ENCODE measurements at regions not wholly inside any gene's neighbourhood (a gene's known extent, or its start where the extent isn't known, plus 50 kb on each side); places are given as distances from the start of the nearest gene placed in this dataset.
A peak's percentile ranks its signal among the peaks of the same experiment; 100 is the strongest.

- peak; percentile 83 for DNase-seq
These were observed 130.8 kb upstream of the STC2 start for GRCh38 chr5:173458828-173459609.

GRCh38 chr5:173457482-173457881 is 129.3 kb upstream of the STC2 start:
- no peak for DNase-seq

- DNase-seq: peak; percentile 47
These were observed 128.5 kb upstream of the STC2 start for GRCh38 chr5:173456751-173457171.

- DNase-seq: no peak
These were observed 128.0 kb upstream of the STC2 start for GRCh38 chr5:173456181-173456580.

DNA sequence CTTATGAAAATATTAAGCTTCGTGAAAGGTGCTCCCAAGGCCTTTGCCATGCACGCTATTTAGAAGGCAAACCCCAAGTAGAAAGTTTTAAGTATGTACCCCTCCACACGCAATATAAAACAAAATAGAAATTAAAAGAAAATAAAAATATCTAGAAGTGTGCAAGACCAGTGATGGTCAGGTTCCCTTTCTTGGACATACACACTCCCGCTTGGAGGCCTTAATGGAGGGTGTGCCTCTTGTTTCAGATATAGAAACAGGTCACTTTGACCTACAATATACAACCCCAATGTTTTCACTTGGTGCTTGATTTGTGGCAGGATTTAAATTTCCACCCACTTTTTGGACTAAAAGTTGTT is 127.4 kb upstream of the STC2 start:
- DNase-seq: no peak

GRCh38 chr5:173454736-173455598 is 126.8 kb upstream of the STC2 start:
- peak; percentile 100 for DNase-seq

DNA sequence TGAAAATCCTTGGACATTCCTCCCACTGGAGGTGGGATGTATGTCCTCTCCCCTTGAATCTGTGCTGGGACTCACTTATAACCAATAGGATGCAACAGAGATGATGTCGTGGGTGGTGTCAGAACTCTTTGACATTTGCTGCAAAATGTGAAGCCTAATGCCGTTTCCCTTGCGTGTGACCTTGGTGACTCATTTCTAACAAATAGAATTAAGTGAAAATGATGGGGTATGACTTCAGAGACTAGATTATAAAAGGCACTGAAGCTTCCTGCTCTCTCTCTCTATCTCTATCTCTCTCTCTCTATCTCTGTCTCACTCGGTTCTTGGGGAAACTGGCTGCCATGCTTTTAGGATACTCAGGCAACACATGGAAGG is 126.1 kb upstream of the STC2 start:
- DNase-seq: peak; percentile 90

DNA sequence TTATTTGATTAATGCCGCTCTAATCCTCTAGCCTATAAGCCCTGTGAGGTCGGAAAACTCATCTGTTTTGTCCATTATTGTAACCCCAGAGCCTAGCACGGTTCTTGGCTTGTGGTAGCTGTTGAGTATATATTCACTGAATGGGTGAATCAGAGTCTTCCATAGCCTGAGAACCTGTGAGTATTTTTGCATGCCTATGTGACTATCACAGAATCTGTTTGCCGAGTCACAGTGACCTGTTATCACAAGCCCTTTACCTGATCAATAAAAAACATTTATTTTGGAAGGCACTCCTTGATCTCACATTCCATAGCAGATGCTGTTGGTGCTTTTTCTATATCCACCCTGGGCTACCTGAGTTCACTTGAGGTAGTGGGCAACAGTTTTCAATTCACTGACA is 125.0 kb upstream of the STC2 start:
- DNase-seq: peak; percentile 17

GRCh38 chr5:173452119-173452905 is 124.1 kb upstream of the STC2 start:
- DNase-seq: peak; percentile 67

DNA sequence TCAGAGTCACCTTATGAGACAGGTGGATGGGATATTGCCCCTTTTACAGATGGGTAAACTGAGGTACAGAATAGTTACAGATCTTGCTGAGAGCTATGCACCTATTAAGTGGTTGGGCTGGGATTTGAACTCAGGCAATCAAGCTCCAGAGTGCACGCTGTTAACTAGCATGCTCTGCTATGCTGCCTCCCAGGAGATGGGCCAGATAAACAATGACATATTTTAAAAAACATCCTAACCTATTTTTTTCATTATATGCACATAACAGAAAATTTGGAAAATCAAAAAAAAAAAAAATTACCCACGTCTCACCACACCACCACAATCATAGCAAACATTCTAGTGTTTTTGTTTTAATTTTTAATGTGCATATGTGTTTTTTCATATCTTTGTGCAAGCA is 123.4 kb upstream of the STC2 start:
- DNase-seq: no peak

GRCh38 chr5:173451031-173451430 is 122.8 kb upstream of the STC2 start:
- DNase-seq: peak; percentile 30

DNA sequence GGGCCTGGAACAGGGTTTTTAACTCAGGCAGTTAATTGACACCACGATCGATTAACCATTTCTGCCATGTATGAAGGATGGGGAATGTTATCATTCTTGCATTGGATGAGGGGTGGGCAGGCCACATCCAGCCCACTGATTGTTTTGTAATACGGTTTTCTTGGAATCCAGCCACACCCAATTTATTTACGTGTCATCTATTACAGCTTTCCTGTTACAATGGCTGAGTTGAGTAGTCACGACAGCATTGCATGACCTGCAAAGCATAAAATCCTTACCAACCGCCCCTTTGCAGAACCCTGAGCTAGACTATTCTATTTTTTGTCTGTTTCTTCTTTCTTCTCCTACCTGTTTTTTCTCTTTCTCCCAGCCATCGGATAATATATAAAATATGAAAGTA is 122.0 kb upstream of the STC2 start:
- DNase-seq: no peak

DNA sequence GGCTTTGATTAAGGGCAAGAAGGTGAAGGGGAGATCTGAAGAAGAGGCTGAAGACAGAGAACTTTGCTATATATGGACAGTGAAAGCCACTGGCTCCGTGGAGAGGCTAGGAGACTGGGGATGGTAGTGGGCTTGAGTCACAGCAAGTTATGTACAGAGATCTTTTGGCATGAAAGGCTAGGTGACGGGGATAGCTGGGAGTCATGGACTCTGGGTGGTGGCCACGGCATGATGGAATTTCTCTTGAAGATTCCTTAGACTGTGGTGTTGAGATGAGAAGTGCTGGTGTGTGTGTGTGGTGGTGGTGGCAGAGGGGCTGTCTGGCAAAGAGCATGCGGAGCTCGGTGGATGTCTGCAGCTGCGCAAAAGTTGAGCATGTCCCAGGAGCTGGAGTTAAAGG is 120.6 kb upstream of the STC2 start:
- DNase-seq: no peak

- DNase-seq: no peak
These were observed 115.8 kb upstream of the STC2 start for GRCh38 chr5:173443971-173444370.

DNA sequence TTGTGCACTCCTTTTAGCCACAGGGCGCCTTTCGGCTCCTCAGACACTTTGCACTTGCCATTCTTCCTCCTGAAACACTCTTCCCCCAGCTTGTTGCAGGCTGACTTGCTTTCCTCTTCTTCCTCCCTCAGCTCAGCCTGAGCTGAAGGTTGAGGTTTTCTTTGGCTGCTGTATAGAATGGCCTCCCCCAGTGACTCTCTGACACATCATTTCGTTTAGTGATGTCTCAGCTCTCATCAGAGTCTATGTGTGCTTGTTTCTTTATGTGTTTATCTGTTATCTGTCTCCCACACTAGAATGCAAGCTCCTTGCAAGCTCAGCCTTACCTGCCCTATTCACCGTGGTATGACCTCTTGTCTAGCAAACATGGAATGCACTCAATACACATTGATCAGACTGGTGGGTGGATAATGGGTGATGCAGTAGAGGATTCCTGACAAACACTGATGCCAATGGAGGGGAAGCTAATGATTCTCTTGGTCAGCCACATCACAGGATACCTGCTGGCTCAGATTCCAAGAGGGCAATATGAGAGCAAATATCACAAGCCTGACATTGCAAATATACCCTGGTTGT is 112.9 kb upstream of the STC2 start:
- DNase-seq: no peak

- no peak for DNase-seq
These were observed 110.7 kb upstream of the STC2 start for GRCh38 chr5:173438951-173439350.

DNA sequence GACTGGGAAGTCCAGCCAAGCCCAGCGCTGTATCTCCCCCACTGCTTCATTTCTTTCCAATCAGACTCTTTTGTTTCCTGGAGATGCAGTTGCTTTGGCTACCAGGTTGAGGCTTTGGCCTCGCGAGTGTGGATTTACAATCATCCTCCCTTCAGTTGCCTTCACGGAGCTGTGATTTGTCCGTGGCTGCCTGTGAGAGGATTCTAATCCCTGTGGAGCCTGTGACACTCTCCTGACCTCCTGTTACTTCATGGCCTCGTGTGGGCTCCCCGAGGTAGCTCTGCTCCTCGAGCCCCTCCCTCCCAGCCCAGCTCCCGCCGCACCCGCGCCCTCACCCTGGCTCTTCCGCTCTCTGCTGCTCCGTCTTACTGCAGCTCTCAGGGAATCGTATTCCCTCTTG is 107.2 kb upstream of the STC2 start:
- no peak for DNase-seq

- DNase-seq: no peak
These were observed 106.1 kb upstream of the STC2 start for GRCh38 chr5:173434270-173434669.

GRCh38 chr5:173430394-173430793 is 102.2 kb upstream of the STC2 start:
- no peak for DNase-seq

GRCh38 chr5:173429489-173430150 is 101.4 kb upstream of the STC2 start:
- DNase-seq: peak; percentile 5

- no peak for DNase-seq
These were observed 95.4 kb upstream of the STC2 start for GRCh38 chr5:173423452-173424117.

GRCh38 chr5:173420108-173420507 is 91.9 kb upstream of the STC2 start:
- DNase-seq: no peak
